Mesendoderm (in vitro differentiated cells): ENCODE measurements at regions not wholly inside any gene's neighbourhood (a gene's known extent, or its start where the extent isn't known, plus 50 kb on each side); places are given as distances from the start of the nearest gene placed in this dataset.

ENCODE experiments used
- DNase-seq: peaks from one replicate; pipeline ENCODE4 v3.0.0; 2013
- H2AK5ac ChIP-seq: 2 replicates; pipeline ENCODE4 v1.6.1; 2013; ENCODE audit warnings: low read length, inconsistent platforms
- H2BK120ac ChIP-seq: 2 replicates; pipeline ENCODE4 v1.6.1; 2013; ENCODE audit warnings: low read depth, mild to moderate bottlenecking, low read length, moderate library complexity, mixed read lengths
- H2BK15ac ChIP-seq: replicated peaks from 2 replicates; pipeline ENCODE4 v1.6.1; 2013; ENCODE audit warnings: low read depth, mild to moderate bottlenecking, moderate library complexity
- H2BK5ac ChIP-seq: 2 replicates; pipeline ENCODE4 v1.6.1; 2013; ENCODE audit warnings: low read length, inconsistent platforms
- H3K18ac ChIP-seq: 2 replicates; pipeline ENCODE4 v1.6.1; 2013; ENCODE audit warnings: mild to moderate bottlenecking, low read length, mixed read lengths
- H3K23ac ChIP-seq: one replicate; pipeline ENCODE4 v1.6.1; 2013; ENCODE audit warnings: low read length
- H3K27ac ChIP-seq: 2 replicates; pipeline ENCODE4 v1.5.1; 2013; ENCODE audit warnings: low read depth, mild to moderate bottlenecking, inconsistent platforms, low read length, moderate library complexity
- H3K27me3 ChIP-seq: 2 replicates; pipeline ENCODE4 v1.6.1; 2013; ENCODE audit warnings: low read length, control low read depth, mild to moderate bottlenecking, inconsistent platforms; ENCODE audit not compliant: insufficient read depth, poor library complexity
- H3K36me3 ChIP-seq: 2 replicates; pipeline ENCODE4 v1.6.1; 2013; ENCODE audit warnings: low read length, inconsistent platforms; ENCODE audit not compliant: control insufficient read depth, insufficient read depth
- H3K4ac ChIP-seq: one replicate; pipeline ENCODE4 v1.6.1; 2013; ENCODE audit warnings: low read depth, mild to moderate bottlenecking, low read length, moderate library complexity
- H3K4me1 ChIP-seq: 2 replicates; pipeline ENCODE4 v1.6.1; 2013; ENCODE audit warnings: low read depth, low read length, inconsistent platforms; ENCODE audit not compliant: control insufficient read depth
- H3K4me2 ChIP-seq: 2 replicates; pipeline ENCODE4 v1.6.1; 2013; ENCODE audit warnings: low read length
- H3K4me3 ChIP-seq: 2 replicates; pipeline ENCODE4 v1.5.1; 2013; ENCODE audit warnings: mild to moderate bottlenecking, low read length
- H3K56ac ChIP-seq: one replicate; pipeline ENCODE4 v1.6.1; 2013; ENCODE audit warnings: low read length
- H3K79me1 ChIP-seq: 2 replicates; pipeline ENCODE4 v1.6.1; 2013; ENCODE audit warnings: low read length, inconsistent platforms
- H3K79me2 ChIP-seq: 2 replicates; pipeline ENCODE4 v1.6.1; 2013; ENCODE audit warnings: mild to moderate bottlenecking, low read length; ENCODE audit not compliant: control insufficient read depth, insufficient read depth
- H3K9ac ChIP-seq: 2 replicates; pipeline ENCODE4 v1.6.1; 2013; ENCODE audit warnings: low read length, inconsistent platforms
- H4K5ac ChIP-seq: one replicate; pipeline ENCODE4 v1.6.1; 2013; ENCODE audit warnings: low read length
- H4K8ac ChIP-seq: one replicate; pipeline ENCODE4 v1.6.1; 2013; ENCODE audit warnings: low read depth, mild to moderate bottlenecking, control low read depth, low read length, moderate library complexity
- WGBS: extraction: QIAGEN DNeasy Blood & Tissue Kit; methylation state at CpG from one replicate; pipeline ENCODE4 v1.1.7; 2013; ENCODE audit warnings: low lambda C conversion rate, missing lambda C conversion rate; ENCODE audit not compliant: insufficient coverage; ENCODE audit errors: extremely low coverage; 5-methylcytosine and 5-hydroxymethylcytosine counted together

GRCh38 chr14:101004176-101004575 is 100.7 kb upstream of the RTL1 start:
- Histone ChIP-seq H3K4me1 (no peaks in the 10 kb centered on the region), H3K9ac (no peak overlapping the region), H3K27ac (no peak overlapping the region), H3K79me2 (no peaks in the 10 kb centered on the region), H4K8ac (no peak overlapping the region), H3K4me2 (no peak overlapping the region), H3K18ac (no peak overlapping the region), H2BK120ac (no peak overlapping the region), H3K56ac (no peak overlapping the region), H3K4me3 (no peak overlapping the region), H2AK5ac (no peak overlapping the region), H2BK15ac (no peak overlapping the region), H3K79me1 (no peaks in the 10 kb centered on the region), H3K23ac (no peak overlapping the region), H3K27me3 (no peaks in the 10 kb centered on the region), H3K4ac (no peak overlapping the region), H3K36me3 (no peaks in the 10 kb centered on the region), H2BK5ac (no peak overlapping the region), H4K5ac (no peak overlapping the region)
- no CpG with 5 or more reads among the region's 9 CpGs for WGBS
- no peak for DNase-seq

GRCh38 chr14:101004954-101005353 is 101.4 kb upstream of the RTL1 start:
- Histone ChIP-seq H3K79me2 (no peaks in the 10 kb centered on the region), H3K79me1 (no peaks in the 10 kb centered on the region), H3K9ac (no peak overlapping the region), H2BK5ac (no peak overlapping the region), H3K23ac (no peak overlapping the region), H3K56ac (no peak overlapping the region), H2AK5ac (no peak overlapping the region), H2BK120ac (no peak overlapping the region), H4K8ac (no peak overlapping the region), H3K18ac (no peak overlapping the region), H3K27me3 (no peaks in the 10 kb centered on the region), H3K4me3 (no peak overlapping the region), H2BK15ac (no peak overlapping the region), H3K4me2 (no peak overlapping the region), H3K36me3 (no peaks in the 10 kb centered on the region), H3K27ac (no peak overlapping the region), H4K5ac (no peak overlapping the region), H3K4ac (no peak overlapping the region), H3K4me1 (no peaks in the 10 kb centered on the region)
- WGBS = no CpG with 5 or more reads among the region's 10 CpGs
- DNase-seq = no peak

- Histone ChIP-seq H3K79me2 (no peaks in the 10 kb centered on the region), H4K5ac (no peak overlapping the region), H3K4me2 (no peak overlapping the region), H3K4me3 (no peak overlapping the region), H3K27ac (no peak overlapping the region), H3K27me3 (no peaks in the 10 kb centered on the region), H3K56ac (no peak overlapping the region), H3K23ac (no peak overlapping the region), H3K9ac (no peak overlapping the region), H2AK5ac (no peak overlapping the region), H4K8ac (no peak overlapping the region), H3K79me1 (no peaks in the 10 kb centered on the region), H3K4me1 (no peaks in the 10 kb centered on the region), H3K4ac (no peak overlapping the region), H2BK15ac (no peak overlapping the region), H2BK5ac (no peak overlapping the region), H3K18ac (no peak overlapping the region), H2BK120ac (no peak overlapping the region), H3K36me3 (no peaks in the 10 kb centered on the region)
- no CpG with 5 or more reads among the region's 10 CpGs for WGBS
- DNase-seq = no peak
Measured at GRCh38 chr14:101005447-101005846, 101.9 kb upstream of the RTL1 start.

- no peaks in the 10 kb centered on the region for H3K79me1 ChIP-seq
- no peaks in the 10 kb centered on the region for H3K27me3 ChIP-seq
- H3K79me2 ChIP-seq = no peaks in the 10 kb centered on the region
- no peak overlapping the region for H2BK15ac ChIP-seq
- H2AK5ac ChIP-seq = no peak overlapping the region
- H3K9ac ChIP-seq = no peak overlapping the region
- no peak overlapping the region for H2BK5ac ChIP-seq
- no peak overlapping the region for H3K27ac ChIP-seq
- no peak overlapping the region for H3K4ac ChIP-seq
- no peak overlapping the region for H3K4me3 ChIP-seq
- no peak overlapping the region for H3K56ac ChIP-seq
- no peak overlapping the region for H2BK120ac ChIP-seq
- no peak overlapping the region for H3K23ac ChIP-seq
- no peak for DNase-seq
- no peak overlapping the region for H4K8ac ChIP-seq
- H3K4me2 ChIP-seq = no peak overlapping the region
- H3K36me3 ChIP-seq = no peaks in the 10 kb centered on the region
- no peak overlapping the region for H3K18ac ChIP-seq
- no CpG with 5 or more reads among the region's 9 CpGs for WGBS
- no peaks in the 10 kb centered on the region for H3K4me1 ChIP-seq
- no peak overlapping the region for H4K5ac ChIP-seq
Measured at GRCh38 chr14:101006008-101006407, 102.5 kb upstream of the RTL1 start.

GRCh38 chr14:101007004-101007614 is 103.6 kb upstream of the RTL1 start:
- H3K4ac ChIP-seq = no peak overlapping the region
- no peaks in the 10 kb centered on the region for H3K79me1 ChIP-seq
- H2BK120ac ChIP-seq = no peak overlapping the region
- H3K18ac ChIP-seq = no peak overlapping the region
- no peaks in the 10 kb centered on the region for H3K79me2 ChIP-seq
- no peak overlapping the region for H2BK5ac ChIP-seq
- no peak overlapping the region for H3K9ac ChIP-seq
- H3K4me3 ChIP-seq = no peak overlapping the region
- H4K5ac ChIP-seq = no peak overlapping the region
- WGBS = no CpG with 5 or more reads among the region's 13 CpGs
- no peak overlapping the region for H4K8ac ChIP-seq
- no peak overlapping the region for H3K27ac ChIP-seq
- H2AK5ac ChIP-seq = no peak overlapping the region
- H3K4me1 ChIP-seq = no peaks in the 10 kb centered on the region
- H2BK15ac ChIP-seq = no peak overlapping the region
- H3K56ac ChIP-seq = no peak overlapping the region
- H3K36me3 ChIP-seq = no peaks in the 10 kb centered on the region
- H3K23ac ChIP-seq = no peak overlapping the region
- no peak for DNase-seq
- H3K27me3 ChIP-seq = no peaks in the 10 kb centered on the region
- H3K4me2 ChIP-seq = no peak overlapping the region

GRCh38 chr14:101007765-101008164 is 104.2 kb upstream of the RTL1 start:
- Histone ChIP-seq H4K8ac (no peak overlapping the region), H3K23ac (no peak overlapping the region), H3K4me1 (no peaks in the 10 kb centered on the region), H3K79me1 (no peaks in the 10 kb centered on the region), H3K27me3 (no peaks in the 10 kb centered on the region), H3K36me3 (no peaks in the 10 kb centered on the region), H2BK120ac (no peak overlapping the region), H3K4me2 (no peak overlapping the region), H2BK5ac (no peak overlapping the region), H3K79me2 (no peaks in the 10 kb centered on the region), H3K4ac (no peak overlapping the region), H3K4me3 (no peak overlapping the region), H4K5ac (no peak overlapping the region), H3K27ac (no peak overlapping the region), H3K56ac (no peak overlapping the region), H2AK5ac (no peak overlapping the region), H3K9ac (no peak overlapping the region), H3K18ac (no peak overlapping the region), H2BK15ac (no peak overlapping the region)
- no CpG with 5 or more reads among the region's 4 CpGs for WGBS
- DNase-seq = no peak
